H54 (cell line): ENCODE measurements at regions not wholly inside any gene's neighbourhood (a gene's known extent, or its start where the extent isn't known, plus 50 kb on each side); places are given as distances from the start of the nearest gene placed in this dataset.

Experiments
- DNase-seq: peaks from one replicate; pipeline ENCODE4 v3.0.0; 2011; ENCODE audit warnings: low spot score, mixed read lengths; ENCODE audit not compliant: insufficient read length
- FAIRE-seq: peaks from 3 replicates; lab custom pipeline; 2011; peaks lifted over from hg19 to GRCh38; lab: Jason Lieb, UNC
- POLR2A ChIP-seq: IDR thresholded peaks from 2 replicates; pipeline ENCODE4 v1.6.1; 2011; ENCODE audit warnings: low read depth, mild to moderate bottlenecking, low read length

- DNase-seq (no peak), FAIRE-seq (no peak)
- no peak for TF ChIP-seq POLR2A
Measured at GRCh38 chr5:53183880-53184279, 74.3 kb upstream of the MOCS2 start.

- no peak for TF ChIP-seq POLR2A
- FAIRE-seq (no peak), DNase-seq (no peak)
Measured at GRCh38 chr5:53191548-53192165, 82.1 kb upstream of the MOCS2 start.

DNA sequence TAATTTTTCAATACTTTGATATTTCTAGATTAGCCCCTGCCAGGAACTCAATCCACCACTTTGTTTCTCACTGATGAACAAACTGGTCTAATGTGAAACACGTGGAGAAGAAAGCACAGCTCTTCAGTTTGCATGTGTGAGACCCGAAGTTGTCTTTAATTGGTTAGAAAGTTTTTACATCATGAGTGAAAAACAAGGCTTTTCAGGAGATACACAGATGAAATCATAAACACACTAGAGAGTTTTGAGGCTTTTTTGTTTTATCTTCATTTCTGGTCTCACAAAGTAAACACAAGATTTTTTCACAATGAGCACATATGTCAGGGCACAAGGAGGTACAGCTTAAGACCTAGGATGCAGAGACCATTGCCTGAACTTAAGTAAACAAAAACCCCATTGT lies 84.5 kb upstream of the MOCS2 start:
- DNase-seq (no peak), FAIRE-seq (no peak)

GRCh38 chr5:53199882-53200281 lies 90.3 kb upstream of the MOCS2 start:
- FAIRE-seq (no peak), DNase-seq (no peak)
- no peak for TF ChIP-seq POLR2A

More for the DNA sequence above, 84.5 kb upstream of the MOCS2 start:
- TF ChIP-seq POLR2A, result no peak

DNA sequence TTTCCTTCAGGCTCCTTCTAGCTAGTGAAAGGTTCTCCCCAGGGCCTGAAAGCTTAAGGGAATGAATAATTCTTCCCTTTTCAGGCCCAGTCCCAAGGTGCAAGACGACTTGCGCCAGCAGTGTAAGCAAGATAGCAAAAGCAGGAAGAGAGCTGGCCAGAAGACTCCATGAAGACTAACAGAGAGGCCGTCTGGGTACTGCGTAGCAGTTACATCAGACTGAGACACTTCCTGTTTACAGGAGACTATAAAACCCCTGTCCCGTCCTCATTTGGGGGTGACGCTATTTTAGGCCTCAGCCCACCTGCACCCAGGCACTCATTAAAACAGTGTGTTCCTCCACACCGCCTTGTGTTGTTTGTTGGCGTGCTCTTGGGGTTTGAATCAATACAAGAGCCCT lies 90.7 kb upstream of the MOCS2 start:
- TF ChIP-seq POLR2A, result no peak
- FAIRE-seq, result no peak
- DNase-seq, result no peak

DNA sequence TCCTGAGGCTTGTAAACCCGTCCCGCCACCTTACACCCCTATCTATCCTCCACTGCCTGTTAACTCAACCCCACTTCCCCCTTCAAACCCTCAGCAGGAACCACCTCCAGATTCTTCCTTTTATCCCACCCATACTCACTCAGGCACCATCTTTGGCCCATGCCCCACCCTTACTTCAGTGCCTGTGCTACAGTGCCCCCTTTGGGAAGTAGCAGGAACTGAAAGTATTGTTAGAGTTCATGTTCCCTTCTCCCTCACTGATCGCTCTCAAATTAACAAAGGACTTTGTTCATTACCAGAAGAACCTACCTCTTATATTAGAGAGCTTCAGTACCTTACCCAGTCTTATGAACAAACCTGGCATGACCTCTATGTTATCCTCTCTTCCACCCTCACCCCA lies 92.2 kb upstream of the MOCS2 start:
- no peak for DNase-seq
- no peak for TF ChIP-seq POLR2A
- FAIRE-seq, result no peak

- no peak for DNase-seq
- FAIRE-seq, result no peak
- TF ChIP-seq POLR2A, result no peak
Measured at GRCh38 chr5:53206562-53206961, 97.0 kb upstream of the MOCS2 start.

GRCh38 chr5:53211799-53212198 lies 102.2 kb upstream of the MOCS2 start:
- no peak for TF ChIP-seq POLR2A
- FAIRE-seq (peak; percentile 82), DNase-seq (peak; percentile 9)

DNA sequence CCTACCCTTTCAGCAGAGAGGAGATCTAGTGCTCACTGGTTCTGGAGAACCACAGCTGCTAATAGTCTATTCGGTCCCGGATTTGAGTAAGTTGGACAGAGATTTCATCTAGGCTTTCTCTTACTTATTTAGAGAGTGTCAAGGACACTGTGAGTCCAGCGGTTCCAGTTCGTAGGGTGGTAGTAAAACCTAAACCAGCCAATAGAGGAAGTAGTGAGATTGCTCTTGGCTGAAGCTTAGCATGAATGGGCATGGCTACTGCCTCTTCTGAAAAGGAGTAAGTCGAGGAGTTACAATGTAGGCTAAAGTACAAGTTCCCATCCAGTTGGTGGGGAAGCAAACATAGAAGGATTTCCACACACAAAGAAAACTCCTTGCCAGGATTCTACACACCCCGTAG lies 109.6 kb upstream of the MOCS2 start:
- DNase-seq, result no peak
- no peak for FAIRE-seq
- no peak for TF ChIP-seq POLR2A

DNA sequence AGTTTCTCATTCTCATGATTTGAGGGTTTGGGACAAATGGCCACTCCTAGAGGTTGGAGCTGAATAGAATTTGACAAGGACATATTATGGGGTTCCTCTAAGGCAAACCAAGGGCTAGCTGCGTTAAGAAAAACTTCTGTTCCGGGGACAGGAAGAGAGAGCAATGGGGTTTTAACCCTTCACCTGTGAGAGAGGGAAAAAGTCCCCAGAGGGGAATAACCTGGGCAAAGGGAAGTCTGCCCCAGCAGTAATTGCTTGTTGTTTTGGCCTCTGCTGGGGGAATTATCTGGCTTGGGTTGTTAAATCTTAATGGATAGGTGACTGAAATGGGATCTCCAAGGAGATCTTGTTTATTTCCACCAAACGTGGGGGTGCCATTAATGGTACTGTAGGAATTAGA lies 110.1 kb upstream of the MOCS2 start:
- TF ChIP-seq POLR2A, result no peak
- no peak for DNase-seq
- FAIRE-seq, result no peak

GRCh38 chr5:53233645-53234405 lies 124.3 kb upstream of the MOCS2 start:
- FAIRE-seq (no peak), DNase-seq (no peak)
- TF ChIP-seq POLR2A, result no peak

GRCh38 chr5:53236683-53237082 lies 127.1 kb upstream of the MOCS2 start:
- DNase-seq (no peak), FAIRE-seq (no peak)
- no peak for TF ChIP-seq POLR2A

GRCh38 chr5:53237876-53238275 lies 128.3 kb upstream of the MOCS2 start:
- DNase-seq (no peak), FAIRE-seq (no peak)
- no peak for TF ChIP-seq POLR2A

DNA sequence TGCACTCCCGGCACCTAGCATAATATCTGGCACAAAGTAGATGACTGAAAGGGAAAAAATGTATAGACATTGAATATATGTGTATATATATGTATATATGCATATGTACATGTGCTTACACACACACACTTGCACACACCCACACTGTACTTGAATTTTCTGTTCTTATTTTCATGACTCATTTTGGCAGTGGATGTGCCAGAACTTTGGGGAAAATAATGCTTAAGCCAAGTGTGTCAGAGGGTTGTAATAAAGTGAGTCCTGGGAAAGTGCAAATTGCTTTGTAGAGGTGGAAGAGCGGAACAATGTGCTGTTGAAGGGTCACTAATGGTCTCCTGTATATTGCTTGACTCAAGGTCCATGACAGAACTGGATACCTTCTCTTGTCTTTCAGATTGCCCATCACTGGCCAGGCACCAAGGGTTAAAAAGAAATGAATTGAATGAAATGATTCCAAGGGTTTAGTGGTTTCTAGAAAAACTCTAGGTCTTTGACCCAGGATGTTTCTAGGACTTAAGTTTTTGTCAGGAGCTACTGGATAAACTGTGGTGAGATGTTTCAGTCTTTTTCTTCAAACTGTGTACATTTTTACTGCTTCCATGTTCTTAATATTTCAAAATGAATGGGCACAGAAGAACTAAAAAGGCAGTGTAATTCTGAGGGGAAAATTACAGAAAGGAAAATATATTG lies 129.9 kb upstream of the MOCS2 start:
- no peak for DNase-seq
- FAIRE-seq, result no peak
- no peak for TF ChIP-seq POLR2A

DNA sequence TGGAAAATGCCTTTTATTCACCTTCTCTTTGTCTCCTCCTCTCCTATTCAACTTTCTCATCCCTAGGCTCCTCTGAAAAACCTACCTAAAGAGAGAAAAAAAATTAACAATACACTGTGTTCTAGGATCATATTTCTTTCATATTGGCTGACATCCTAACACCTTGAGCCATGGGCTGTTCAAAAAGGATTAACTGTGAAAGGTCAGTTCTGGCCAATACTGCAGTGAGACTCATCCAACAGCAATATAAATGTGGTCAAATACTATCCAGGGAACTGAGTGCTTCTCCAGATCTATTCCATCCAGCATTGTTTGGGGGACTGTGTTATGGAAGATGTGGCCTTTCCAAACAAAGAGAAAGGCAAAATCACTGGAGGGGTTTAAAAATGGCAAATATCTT lies 131.1 kb upstream of the MOCS2 start:
- no peak for TF ChIP-seq POLR2A
- FAIRE-seq (no peak), DNase-seq (no peak)
